GF-D8 (cell line): ENCODE measurements at regions not wholly inside any gene's neighbourhood (a gene's known extent, or its start where the extent isn't known, plus 50 kb on each side); places are given as distances from the start of the nearest gene placed in this dataset.

Source experiments
- DNase-seq: peaks from one replicate; lab custom pipeline; 2025; lab: John Stamatoyannopoulos, UW

DNA sequence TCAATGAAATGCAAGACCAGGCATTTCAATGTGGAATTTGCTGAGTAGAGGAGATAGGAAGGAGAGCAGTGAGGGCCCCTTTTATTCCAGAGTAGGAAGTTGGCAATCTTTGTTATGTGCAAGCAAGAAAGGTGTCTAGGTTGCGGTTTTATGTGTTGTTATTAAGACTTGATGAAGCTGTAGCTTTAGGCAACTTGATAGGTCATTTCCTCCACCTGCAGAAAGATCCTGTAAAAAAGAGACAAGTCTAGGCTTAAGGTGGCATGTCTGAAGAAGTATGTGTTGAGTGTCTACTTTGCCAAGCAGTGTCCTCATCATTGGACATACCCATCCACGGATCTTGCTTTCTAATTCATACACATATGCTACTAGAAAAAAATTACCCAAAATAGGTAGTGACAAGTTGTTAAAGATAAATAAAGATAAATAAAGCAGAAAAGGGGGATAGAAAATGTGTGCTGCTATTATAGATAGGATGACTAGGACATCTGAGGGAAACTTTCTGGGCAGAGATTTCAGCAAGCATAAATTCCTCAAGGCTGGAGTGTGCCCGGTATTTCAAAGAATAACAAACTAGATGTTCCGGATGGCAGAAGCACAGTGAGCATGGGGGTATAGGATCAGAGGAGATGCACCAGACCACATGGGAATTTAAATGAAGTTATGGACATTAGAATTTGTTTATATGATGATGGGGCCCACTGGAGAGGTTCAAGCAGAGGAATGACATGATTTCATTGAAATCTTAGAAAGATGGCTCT, 335.0 kb downstream of the TGFB2 start:
- no peak for DNase-seq

- DNase-seq: no peak
Observed at GRCh38 chr1:218683242-218683641, 338.1 kb downstream of the TGFB2 start.

DNA sequence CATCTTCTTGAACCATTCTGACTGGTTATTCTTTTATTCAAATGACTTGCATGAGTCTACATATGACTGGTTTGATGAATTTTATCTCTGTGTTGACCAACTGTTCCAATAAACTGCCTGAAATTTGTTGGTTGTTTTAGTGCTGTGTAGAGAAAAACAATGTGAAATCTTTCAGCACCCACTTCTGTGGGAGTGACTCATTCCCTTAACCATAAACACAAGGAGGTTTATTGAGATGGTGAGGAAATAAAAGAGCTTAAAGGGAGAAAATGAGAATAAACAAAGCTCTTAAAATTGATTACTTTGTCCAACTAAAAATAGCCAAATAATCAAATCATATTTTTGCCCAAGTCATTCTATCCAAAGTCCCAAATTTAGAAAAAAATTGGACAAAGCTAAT, 341.1 kb downstream of the TGFB2 start:
- DNase-seq: no peak

GRCh38 chr1:218686761-218687160, 341.6 kb downstream of the TGFB2 start:
- DNase-seq: no peak

DNA sequence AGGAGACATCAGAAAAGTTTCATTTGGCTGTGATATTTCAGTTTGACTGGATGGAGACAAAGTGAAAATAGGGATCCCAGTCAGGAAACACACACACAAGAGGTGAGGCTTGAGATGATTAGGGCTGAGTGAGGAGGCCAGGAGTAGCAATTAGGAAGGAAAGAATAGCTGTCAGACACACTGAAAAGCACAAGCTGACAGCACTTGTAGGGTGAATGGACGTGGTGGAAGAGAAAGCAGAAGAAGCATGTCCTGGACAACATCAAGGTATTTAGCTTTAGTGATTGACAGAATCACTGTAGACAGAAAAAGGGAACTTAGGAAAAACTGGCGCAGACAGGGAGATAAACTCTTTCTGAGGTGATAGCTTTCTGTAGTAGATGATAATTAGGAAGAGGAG, 347.7 kb downstream of the TGFB2 start:
- no peak for DNase-seq

- no peak for DNase-seq
Observed at GRCh38 chr1:218693599-218693998, 348.5 kb downstream of the TGFB2 start.

GRCh38 chr1:218694085-218694484, 348.9 kb downstream of the TGFB2 start:
- DNase-seq: no peak

DNA sequence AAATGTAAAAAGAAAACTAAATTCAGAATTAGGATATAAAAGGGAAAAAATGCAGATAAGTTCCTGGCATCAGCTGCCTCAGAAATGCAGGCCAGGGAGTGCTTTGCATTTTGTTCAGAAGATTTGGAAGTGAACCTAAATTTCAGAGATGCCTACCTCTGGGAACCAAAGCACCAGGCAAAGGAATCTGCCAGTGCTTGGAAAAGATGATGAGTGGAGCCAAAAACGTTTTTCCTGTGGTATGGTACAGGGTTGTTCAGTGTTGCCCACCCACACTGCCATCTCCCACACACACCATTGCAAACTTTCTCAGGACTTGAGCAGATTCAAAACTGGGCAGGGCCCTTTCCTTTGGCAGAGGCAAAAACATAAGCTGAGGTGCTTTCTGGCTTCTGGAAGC, 349.5 kb downstream of the TGFB2 start:
- no peak for DNase-seq

- no peak for DNase-seq
Observed at GRCh38 chr1:218695525-218695924, 350.4 kb downstream of the TGFB2 start.

GRCh38 chr1:218698141-218698540, 353.0 kb downstream of the TGFB2 start:
- no peak for DNase-seq

GRCh38 chr1:218699421-218699820, 354.3 kb downstream of the TGFB2 start:
- DNase-seq: no peak

- no peak for DNase-seq
Observed at GRCh38 chr1:218699865-218700264, 354.7 kb downstream of the TGFB2 start.

DNA sequence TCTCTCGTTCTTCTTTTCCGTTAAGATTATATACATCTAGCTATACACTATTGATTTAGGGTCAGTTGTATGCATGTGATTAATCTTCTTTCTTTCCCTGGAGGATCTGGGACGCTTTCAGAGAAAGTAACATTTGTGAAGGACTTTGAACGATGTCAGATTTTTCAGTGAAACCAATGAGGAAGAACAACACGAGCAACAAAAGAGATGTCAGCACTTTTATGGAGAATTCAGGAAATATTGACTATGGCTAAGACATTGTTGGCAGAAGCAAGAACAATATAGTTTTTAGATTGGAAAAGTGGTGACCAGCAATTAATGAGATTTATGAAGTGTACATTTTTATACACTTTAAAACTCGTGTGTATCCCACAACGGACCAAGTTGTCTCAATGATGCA, 355.5 kb downstream of the TGFB2 start:
- DNase-seq: no peak

DNA sequence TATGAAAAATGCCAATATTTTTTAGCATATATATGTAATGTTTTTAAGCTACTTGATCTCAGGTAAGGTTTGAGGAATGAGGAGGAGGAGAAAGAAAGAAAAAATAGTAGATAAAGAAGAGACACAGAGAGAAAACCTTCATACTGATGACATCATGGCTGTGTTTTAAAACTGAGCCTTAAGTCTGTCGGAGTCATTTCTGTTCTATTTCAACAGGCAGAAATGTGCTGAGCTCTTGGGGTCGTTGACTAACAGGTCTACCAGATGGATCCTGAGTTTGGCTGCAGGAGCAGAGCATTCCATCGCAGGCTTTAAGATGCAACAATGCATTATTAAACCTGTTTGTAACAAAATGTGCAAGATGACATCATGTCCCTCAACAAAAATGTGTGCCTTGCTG, 356.0 kb downstream of the TGFB2 start:
- DNase-seq: no peak

GRCh38 chr1:218702775-218703174, 357.6 kb downstream of the TGFB2 start:
- DNase-seq: no peak

GRCh38 chr1:218703836-218704235, 358.7 kb downstream of the TGFB2 start:
- no peak for DNase-seq

DNA sequence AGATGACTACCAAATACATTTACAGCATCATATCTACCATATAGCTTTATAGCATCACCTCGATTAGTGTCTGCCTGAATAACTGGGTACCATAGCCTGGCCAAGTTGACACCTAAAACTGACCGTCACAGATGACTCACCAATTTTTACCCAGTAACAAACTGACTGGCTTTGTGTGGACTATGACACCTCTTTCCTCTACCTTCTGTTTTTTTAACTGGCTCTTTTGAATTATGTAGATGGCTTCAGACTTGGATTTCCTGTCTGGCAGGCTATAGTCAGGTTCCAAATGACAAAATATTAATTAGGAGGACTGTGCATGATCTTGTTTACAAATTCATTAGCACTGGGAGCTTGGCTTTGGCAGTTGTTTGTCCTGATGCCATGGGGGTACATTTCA, 360.3 kb downstream of the TGFB2 start:
- DNase-seq: no peak

DNA sequence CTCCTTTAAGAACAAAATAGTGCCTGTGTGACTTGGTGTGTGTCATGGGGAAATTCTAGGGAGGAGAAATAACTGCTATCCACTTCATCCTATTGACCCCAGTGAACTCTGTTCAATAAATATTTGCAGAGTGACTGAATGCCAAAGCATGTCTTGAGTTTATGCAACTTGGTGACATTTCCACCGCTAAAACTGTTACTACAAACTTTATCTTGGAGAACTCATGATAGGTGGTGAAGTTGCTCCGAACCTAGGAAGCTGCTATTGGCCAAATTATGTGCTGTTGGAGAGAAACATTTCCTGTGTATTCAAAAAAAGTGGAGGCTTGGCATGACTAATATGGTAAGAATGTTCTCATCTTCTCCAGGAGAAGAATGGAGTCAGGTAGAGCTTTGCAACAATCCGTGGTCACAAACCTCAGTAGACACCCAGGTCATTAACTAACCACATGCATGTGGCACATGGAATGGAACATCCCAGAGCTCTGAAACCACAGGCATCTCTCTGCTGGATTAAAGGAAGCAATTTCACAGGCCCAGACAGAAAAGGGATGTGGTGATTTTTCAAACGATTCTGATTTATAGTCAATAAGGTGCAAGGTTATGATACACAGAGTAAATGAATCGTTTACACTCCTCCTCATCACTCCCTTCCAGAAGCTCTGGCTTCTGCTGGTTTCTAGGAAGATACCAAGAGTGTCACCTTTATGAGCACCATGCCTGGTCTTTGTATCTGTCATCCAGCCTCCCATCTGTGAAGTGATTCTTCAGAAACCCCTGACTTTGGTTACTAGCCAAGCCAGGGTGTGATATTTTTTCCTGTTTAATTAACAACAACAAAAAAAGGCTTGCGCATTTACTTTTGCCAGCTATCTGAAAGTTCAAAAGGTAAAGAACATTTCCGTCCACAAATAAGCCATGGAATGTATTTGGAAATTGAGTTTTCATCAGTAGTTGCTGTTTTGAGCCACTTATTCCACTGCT, 361.1 kb downstream of the TGFB2 start:
- no peak for DNase-seq

GRCh38 chr1:218711001-218711400, 365.9 kb downstream of the TGFB2 start:
- DNase-seq: no peak

GRCh38 chr1:218711884-218712674, 366.9 kb downstream of the TGFB2 start:
- DNase-seq: no peak

DNA sequence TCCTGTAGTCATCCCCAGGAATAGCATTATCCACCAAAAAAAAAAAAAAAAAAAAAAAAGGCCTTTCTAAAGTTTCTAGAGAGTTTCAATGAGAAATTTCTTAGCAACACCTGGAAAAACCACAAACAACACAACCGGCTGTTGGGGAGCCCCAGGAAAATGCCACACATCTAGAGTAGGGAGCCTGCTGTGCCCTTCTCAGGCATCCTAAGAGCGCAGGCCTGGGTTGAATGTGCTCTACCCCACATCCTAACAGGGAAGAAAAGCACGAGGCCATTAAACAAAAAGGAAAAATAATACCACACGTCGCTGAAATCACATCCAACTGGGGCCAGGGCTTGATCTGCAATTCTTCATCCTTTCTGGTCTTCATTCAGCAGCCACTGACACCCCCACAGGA, 367.5 kb downstream of the TGFB2 start:
- no peak for DNase-seq

DNA sequence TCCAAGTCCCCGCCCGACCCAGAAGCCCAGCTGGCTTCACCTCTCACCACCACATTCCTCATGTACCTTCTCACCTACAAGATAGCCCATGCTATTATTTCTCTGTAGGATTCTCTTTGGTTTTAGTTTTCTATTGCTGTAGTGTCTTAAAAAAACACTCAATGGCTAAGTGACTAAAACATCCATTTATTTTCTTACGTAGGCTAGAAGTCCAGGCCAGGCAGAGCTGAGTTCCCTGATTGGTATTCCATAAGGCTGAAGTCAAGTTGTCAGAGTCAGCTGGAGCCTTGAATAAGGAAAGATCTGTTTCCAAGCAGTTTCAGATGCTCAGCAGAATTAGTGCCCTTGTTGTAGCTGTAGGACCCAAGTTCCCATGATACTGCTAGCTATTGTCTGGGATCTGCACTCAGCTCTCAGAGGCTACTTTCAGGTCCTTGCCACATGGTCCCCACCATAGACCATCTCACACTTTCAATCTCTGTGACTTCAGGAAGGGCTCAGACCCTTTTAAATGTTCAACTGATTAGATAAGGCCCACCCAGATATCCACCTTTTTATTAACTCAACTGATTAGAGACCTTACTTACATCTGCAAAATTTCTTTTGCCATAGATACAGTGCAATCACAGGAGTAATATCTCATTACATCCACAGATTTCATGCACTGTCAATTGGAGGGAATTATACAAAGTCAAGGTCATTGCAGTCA, 371.0 kb downstream of the TGFB2 start:
- no peak for DNase-seq
